ENCODE measurements at regions not wholly inside any gene's neighbourhood (a gene's known extent, or its start where the extent isn't known, plus 50 kb on each side); places are given as distances from the start of the nearest gene placed in this dataset.
A peak's percentile ranks its signal among the peaks of the same experiment; 100 is the strongest.
"Not testable (repeated sequence)": the region's sequence is repeated elsewhere in the genome, so short reads cannot be mapped to it uniquely, and the experiment has no call there.

- no peak for DNase-seq (ENCODE audit: low spot score)
Measured at GRCh38 chr4:128566693-128567092, 242.8 kb upstream of the JADE1 start.

DNA sequence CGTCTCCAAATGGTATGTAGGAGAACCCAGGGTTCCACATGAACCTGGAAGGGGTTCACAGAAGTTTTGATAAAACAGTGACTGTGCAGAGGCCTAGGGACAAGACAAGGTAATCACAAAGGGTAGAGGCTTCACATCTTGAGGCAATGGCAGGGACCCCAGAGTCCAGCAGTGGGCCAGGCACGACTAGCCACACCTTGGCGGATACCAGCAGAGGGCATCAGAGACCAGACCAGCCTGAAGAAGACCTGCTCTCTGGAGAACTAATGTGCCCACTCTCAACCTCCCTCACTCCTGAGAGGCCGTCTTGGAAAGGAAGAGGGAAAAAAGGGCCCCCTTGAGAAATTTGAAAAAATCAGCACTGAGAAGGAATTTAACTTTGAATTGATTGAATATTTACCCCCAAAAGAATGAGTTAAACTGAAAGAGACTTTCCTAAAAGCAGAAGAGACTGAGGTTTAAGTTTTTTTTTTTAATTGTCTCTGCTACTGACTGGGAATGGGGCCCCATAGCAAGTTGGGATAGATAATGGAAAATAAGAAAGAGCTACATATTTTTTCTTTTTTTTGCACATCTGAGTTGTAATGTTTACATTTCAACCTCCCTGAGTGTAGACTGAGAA lies 243.8 kb upstream of the JADE1 start:
- DNase-seq (ENCODE audit: low spot score), result peak; percentile 24

- no peak for DNase-seq (ENCODE audit: low spot score)
Measured at GRCh38 chr4:128565054-128565453, 244.4 kb upstream of the JADE1 start.

DNA sequence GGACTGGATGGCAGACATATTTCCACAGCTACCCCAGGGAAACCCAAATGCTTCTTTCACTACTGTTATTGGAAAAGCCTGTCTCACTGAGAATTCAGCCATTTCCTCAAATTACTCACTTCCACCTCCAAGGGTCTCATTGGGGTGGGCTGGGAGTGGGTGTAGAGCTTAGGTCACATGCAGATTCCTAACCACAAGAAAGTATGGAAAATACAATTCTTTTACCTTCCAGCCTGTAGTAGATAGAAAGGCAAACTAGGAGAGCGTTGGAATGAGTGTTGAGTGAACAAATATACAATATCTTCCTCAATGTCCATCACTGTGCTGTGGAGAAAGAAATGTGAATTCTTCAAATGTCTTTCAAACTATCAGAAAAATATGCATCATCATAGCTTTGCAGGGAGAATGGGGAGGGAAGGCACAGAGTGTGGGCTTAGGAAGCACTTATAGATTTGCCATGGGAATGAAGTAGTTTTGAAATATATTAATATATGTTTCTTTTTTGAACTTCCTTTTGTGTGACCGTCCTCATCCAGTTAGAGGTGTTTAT lies 245.3 kb upstream of the JADE1 start:
- no peak for DNase-seq (ENCODE audit: low spot score)

DNA sequence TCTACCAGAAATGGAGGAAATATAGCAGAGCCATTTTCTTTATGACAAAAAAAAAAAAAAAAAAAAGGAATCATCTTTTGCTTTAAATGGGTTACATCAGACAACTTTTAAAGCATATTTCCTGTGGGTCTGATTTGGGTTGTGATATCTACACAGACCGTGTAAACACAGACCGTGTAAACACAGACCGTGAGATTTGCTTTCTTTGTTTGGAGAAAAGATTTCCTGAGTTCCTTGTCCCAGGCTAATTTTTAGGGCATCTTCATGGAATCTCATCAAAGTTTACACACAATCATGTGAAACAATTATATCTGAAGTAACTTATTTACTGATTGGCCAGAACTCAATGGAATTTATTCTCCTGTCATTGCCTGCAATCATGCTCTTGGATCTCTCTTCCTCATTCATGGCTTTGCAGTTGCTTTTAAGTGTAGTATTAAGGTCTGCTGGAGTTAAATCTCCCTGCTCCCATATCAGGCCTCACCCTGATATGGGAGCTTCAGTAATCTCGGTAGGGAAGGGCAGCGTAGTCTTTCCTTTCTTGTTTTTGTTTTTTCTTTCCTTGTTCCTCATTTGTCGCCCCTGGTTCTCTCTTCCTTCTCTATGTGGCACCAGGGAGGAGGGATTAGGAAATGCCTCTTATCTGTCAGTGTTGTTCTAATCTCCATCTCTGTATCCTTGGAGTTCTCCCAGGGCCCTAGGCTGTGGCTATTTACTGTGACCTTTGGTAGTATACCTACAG lies 248.6 kb upstream of the JADE1 start:
- DNase-seq (ENCODE audit: low spot score), result no peak

GRCh38 chr4:128558896-128559679 lies 250.4 kb upstream of the JADE1 start:
- peak; percentile 20 for DNase-seq (ENCODE audit: low spot score)

DNA sequence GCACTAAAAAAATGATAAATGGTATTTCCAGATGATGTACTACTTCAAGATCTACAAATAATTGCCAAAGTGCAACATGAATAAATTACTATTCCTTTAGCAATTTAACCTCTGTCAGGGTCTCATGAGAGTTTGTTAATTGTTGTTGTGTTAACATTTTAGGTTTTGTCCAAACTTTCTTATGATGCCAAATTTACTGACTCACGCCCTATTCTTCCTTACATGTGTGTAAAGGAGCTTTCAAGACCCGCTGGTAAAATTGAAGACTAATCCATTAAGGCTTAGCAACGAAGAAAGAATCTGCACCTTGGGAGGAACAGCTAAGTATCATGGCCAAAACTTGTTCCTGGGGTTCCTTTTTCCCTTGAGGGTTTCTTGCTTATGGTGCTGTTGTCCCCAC lies 252.7 kb upstream of the JADE1 start:
- DNase-seq (ENCODE audit: low spot score), result no peak

DNA sequence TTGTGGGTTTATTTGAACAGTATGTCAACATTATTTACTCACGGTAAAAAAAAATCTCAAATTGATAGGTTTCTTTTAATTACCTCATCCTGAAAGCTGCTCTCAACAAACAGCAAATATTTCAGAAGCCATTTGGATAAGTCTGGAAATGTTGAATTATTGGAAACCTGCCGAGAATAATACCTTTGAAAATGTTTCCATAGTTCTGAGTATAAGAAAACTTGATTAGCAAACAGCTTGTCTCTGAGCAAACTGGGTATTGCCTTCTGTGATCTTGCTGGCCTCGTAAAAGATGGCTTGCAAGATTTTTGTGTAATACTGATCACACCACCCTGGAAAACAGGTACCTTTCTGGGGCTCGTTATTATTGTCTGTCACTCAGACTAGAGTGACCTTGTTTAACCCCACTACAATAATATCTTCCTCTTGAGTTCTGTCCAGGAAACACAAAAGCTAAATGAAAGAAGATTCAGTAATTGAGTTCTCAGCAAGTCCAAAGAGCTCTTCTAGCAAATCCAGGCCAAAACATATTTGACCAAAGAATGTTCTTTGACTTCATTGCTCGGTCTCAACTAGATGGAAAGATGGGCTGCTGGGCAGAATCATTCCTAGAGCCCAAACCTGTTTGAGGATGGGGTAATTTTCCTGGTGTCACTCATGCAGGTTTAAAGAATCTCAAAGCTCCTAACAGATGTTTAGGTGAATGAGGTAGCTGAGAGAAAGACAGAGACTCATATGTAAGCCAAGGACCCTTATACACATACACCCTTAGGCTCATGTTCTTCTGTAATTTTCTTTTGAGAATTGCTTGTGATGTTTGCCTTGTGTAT lies 255.6 kb upstream of the JADE1 start:
- no peak for DNase-seq (ENCODE audit: low spot score)

DNA sequence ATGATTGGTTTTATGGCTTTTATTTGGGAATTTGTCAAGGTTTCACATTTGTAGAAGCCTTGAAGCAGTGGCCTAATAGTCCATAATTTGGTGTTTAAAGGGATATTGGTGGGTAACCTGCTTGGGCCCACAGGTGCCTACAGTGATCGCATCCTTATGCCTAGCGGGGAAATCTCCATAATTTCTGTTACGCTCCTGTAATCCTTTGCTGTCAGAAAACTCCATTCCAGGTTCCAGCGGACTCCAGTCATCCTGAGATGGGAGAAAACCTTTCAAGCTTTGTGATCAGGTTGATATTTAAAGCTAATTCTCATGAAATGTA lies 257.0 kb upstream of the JADE1 start:
- DNase-seq (ENCODE audit: low spot score), result no peak

- DNase-seq (ENCODE audit: low spot score), result no peak
Measured at GRCh38 chr4:128551280-128551679, 258.2 kb upstream of the JADE1 start.

GRCh38 chr4:128550060-128550459 lies 259.4 kb upstream of the JADE1 start:
- DNase-seq (ENCODE audit: low spot score), result no peak

DNA sequence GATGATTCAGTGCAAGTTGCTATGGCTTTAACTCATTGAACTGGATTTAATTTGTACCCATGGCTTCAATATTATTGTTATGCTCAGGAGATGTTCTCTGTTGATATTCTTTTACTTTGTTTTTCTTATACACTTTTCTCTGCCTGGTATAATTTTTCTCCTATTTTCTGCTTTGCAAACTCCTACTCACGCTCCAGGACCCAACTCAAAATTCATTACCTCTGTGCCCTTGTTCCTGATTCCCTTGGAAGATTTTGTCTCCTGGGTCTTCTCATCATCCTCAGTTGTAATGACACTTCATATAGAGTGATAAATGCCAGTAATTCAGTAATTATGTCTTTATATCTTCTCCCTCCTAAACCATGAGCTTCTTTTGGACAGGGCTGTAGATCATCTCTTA lies 259.9 kb upstream of the JADE1 start:
- no peak for DNase-seq (ENCODE audit: low spot score)

- DNase-seq (ENCODE audit: low spot score), result no peak
Measured at GRCh38 chr4:128548381-128548780, 260.8 kb upstream of the PGRMC2 start.

GRCh38 chr4:128544272-128544671 lies 256.7 kb upstream of the PGRMC2 start:
- no peak for DNase-seq (ENCODE audit: low spot score)

DNA sequence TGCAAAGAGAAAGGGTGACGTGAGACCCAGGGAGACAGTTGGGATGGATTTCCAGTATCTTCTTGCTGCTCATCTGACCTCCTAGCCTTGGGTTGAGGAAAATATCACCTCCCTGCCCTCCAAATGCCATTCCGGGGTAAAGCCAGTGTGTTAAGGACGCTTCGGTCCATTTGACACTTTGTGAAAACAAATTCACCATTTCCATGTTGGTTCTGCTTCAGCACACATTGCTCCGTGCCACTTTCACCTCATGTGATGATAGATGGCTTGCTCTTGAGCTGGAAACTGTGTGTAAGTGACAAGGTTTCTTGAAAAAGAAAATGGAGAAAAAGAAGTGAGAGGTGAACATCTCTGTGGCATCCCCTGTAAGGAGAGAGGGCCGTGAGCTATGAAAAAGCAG lies 256.1 kb upstream of the PGRMC2 start:
- no peak for DNase-seq (ENCODE audit: low spot score)

DNA sequence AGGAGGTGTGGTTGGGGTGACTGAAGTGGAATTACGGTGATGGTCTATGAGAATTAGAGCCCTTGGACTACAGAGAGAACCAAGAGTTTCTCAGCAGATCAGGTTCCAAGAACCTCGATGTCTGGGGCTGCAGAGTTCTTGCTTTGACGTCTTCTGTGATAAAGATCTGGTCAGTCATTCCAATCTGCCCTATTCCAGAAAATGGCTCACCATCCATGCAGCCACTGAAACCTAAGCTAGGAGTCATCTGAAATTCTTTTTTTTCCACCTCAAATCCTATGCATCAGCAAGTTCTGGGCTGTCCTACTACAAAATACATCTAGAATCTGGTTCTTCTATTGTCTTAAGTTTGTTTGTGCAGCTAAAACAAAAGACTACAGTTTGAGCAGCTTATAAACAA lies 254.4 kb upstream of the PGRMC2 start:
- DNase-seq (ENCODE audit: low spot score), result no peak

GRCh38 chr4:128540122-128540521 lies 252.5 kb upstream of the PGRMC2 start:
- no peak for DNase-seq (ENCODE audit: low spot score)

GRCh38 chr4:128538111-128538882 lies 250.7 kb upstream of the PGRMC2 start:
- DNase-seq (ENCODE audit: low spot score), result no peak

DNA sequence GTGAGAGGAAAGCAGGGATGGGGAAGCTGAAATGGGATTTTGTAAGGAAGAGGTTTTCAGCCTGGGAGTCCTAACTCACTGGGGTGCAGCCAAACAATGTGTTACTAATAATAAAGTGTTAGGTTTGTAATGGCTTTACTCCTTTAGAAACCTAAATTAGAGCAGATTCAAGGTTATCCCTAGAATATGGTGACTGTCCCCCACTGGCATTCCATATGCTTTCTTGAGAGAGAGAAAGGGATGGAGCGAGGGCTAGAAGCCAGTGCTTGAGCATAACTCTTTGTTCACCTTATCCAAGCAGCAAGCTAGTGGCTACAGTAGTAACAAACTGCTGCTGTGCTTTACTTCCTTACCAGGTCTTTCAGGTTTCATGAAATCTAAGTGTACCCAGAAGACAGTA lies 249.1 kb upstream of the PGRMC2 start:
- no peak for DNase-seq (ENCODE audit: low spot score)

DNA sequence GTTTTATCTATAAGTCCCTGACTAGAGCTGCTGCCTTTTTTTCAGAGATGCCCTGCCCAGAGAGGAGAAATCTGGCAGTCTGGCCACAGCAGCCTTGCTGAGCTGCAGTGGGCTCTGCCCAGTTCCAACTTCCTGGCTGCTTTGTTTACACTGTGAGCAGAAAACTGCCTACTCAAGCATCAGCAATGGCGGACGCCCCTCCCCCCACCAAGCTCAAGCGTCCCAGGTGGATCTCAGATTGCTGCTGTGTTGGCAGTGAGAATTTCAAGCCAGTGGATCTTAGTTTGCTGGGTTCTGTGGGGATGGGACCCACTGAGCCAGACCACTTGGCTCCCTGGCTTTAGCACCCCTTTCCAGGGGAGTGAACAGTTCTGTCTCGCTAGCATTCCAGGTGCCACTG lies 247.9 kb upstream of the PGRMC2 start:
- DNase-seq (ENCODE audit: low spot score), result not testable (repeated sequence)

GRCh38 chr4:128528793-128529553 lies 241.4 kb upstream of the PGRMC2 start:
- DNase-seq (ENCODE audit: low spot score), result no peak
